GM21360 (cell line): ENCODE measurements at regions not wholly inside any gene's neighbourhood (a gene's known extent, or its start where the extent isn't known, plus 50 kb on each side); places are given as distances from the start of the nearest gene placed in this dataset.
"Not testable (repeated sequence)": the region's sequence is repeated elsewhere in the genome, so short reads cannot be mapped to it uniquely, and the experiment has no call there.

Experiments used
- ATAC-seq: cut with Tn5 transposase; IDR thresholded peaks from one replicate; pipeline ENCODE4 v1.9.1; 2021; ENCODE audit warnings: mild to moderate bottlenecking, moderate library complexity; ENCODE audit not compliant: unreplicated experiment

DNA sequence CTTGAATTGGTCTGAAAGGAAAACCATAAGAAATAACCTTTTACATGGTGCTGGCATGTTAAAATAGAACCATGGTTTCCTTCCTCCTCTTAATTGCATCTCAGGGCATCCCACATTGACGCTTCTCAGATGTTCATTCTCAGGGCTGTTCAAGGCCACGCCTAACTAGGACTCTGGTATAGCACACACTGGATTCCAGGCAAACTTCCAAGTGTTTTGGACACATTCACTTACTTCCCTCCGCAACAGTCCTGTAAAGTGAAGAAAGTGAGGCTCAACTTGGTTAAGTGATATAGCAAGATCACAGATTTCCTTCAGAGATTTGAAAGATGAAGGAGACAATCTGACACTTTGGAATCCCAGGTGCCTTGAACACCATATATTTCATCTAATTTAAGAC lies 244.8 kb downstream of the DUSP10 start:
- ATAC-seq = no peak

DNA sequence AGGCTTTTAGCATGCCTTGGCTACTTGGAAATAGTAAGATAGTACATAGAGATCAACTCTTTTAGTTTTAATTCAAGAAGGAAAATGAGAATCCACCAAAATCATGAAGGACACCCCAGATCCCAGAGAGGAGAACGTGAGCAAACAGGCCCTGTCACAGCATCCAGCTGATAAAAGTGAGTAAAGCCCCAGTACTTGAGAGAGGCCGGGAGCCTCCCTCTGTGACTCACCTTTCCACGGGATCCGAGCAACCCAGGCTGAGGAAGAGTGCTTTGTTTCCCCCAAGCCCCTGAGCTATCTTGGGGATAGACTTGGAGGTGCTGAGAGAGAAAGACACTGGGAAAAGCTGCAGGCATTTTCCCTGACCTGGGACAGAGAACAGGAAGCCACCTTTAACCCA lies 238.6 kb downstream of the DUSP10 start:
- no peak for ATAC-seq

DNA sequence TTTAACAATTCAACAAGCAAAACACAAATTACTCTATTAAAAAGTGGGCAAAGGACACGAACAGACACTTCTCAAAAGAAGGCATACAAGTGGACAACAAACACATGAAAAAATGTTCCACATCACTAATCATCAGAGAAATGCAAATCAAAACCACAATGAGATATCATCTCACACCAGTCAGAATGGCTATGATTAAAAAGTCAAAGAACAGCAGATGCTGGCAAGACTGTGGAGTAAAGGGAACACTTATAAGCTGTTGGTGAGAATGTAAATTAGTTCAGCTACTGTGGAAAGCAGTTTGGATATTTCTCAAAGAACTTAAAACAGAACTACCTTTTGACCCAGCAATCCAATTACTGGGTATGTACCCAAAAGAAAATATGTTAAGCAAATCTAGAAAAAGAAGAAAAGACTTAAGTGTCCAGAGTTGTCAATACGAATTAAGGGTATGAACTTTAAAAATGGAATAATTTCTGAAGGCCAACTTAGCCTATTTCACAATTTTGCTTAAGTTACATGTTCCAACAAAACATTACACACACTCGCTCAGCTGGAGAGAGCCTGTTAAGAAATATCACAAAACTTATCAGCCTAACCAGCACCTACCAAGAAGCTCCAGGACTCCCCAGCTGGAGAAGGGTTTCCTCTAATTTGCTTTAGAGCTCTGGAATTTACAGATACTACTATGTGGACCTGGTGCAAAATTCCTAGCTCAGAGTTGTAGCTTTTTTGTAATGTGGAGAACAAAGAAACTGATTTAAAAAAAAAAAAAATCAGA lies 232.1 kb downstream of the DUSP10 start:
- ATAC-seq = peak; percentile 51

DNA sequence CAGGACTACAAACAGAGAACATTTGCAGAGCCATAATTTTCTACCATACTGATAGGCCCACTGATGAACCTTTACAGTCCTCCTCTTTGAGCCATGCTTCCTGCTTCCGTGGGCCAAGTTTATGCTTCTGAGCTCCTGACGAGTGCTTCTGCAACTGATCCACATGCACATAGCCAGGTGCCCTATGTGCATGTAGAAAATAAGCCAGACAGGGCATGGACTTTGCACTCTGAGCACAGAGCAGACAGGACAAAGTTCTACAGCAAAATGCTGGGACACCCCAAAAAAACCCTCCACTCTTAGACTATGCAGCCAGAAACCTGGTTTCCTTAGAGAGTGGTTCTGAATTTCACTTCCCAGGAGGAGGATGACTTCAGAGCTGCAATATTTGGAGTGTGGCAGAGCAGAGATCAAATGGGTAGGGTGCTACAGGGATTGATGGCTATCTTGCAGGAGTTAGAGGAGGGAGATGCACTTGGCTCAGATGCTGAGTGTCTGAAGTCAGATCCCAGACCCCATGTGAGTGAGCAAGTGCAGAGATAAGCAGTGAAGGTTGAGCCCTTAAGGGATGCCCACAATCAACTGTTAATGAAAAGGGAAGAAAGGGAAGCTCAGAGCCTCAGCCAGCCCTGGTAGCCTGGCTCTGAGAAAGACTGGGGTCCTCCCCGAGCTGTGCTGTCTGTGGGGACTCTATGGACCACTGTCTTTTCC lies 230.9 kb downstream of the DUSP10 start:
- no peak for ATAC-seq

DNA sequence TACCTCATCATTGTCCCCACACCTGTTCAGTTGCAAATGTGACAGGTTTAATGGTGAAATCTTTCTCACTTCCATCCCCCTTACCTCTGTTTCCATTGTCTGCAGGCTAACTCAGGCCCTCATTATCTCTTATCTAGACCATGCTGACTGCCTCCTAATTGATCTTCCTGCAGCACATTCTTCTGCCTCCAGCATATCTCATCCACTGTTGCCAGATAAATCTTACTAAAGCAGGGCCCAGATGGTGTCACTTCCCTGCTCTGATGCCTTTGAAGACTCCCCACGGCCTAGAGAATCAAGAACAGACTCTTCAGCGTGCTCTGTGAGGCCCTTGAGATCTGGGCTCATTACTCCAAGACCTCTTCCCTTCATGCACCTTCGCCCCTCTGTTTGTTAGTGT lies 230.1 kb downstream of the DUSP10 start:
- no peak for ATAC-seq

DNA sequence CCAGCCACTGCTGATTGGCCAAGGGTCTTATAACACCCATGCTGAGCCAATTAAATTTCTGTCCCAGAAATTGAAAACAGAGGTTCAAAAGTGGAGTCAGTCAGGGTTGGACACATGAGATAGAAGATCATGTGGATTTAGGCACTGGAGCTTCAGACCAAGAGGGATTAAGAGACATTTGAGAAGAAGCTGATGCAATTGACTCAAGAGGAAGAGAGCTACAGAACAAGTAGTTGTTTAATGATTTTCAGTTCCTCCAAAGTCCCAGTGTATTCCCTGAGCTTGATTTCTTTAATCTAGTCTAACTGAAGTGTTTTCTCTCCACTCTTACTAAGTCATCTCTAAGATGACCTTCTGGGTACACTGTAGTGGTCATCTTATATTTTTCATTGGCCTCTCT lies 227.1 kb downstream of the DUSP10 start:
- ATAC-seq = no peak

DNA sequence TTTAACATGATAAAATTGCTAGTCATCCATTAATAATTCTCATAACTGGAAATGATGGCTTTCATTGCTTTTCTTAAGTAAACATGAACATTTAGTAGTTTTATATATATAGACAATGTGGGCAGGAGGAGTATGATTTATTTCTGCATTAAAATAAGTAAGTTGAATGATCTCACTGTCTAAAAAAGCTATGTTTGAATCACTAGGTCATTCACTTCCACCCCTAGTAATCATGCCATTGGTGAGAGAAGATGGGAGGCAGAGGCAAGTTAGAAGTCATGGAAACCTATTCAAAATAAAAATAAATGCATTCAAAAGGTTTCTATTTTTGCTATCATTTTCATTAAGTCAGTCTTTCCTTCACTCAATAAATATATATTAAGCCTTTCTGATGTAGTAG lies 226.4 kb downstream of the DUSP10 start:
- ATAC-seq = no peak

DNA sequence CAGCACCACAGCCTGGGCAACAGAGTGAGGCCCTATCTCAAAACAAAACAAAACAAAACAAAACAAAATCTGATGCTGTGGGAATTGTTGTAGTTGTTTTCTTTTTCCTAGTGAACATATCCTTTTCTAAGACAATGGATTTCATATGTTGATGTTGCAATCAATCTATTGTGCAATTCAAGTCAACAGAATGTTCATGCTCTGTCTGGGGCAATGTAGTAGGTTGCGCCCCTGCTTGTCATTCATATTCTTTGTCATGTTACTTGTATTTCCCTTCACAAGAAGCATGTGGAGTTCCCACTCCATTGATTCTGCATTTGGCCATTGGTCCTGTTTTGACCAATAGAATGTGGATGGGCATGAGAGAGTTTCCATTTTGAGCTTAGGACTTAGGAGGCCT lies 223.9 kb downstream of the DUSP10 start:
- ATAC-seq = no peak

DNA sequence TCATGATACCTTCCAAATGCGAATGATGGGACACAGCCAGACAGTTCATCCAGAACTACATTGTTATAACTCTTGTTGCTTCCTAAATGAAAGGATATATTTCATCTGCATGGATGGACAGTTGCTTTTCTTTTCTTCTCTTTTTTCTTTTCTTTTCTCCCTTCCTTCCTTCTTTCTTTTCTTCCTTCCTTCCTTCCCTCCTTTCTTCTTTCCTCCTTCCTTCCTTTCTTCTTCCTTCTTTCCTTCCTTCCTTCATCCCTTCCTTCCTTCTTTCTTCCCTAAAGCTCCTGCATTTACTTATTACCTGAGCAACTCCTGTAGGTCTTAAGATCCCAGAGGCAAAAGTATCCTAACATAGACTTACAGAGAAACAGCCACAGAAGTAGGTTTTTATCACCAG lies 221.6 kb downstream of the DUSP10 start:
- ATAC-seq = no peak

DNA sequence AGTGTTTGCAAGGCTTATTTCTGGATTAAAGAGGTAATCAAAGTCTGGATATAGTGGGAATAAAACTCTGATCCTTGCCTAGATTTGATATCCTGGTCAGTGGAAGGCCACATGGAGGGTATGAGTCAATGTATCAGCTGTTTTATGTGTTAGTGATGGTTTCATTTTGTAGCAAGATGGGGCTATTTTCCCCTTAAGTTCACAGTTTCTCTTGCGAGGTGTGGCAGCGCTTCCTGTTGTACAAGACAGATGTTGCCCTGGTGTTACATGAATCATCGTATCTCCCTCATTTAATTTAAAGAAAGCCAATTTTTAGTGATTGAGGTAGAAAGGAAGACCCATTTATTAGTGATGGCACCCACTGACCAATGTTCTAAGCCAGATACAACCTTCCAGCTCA lies 220.2 kb downstream of the DUSP10 start:
- no peak for ATAC-seq

DNA sequence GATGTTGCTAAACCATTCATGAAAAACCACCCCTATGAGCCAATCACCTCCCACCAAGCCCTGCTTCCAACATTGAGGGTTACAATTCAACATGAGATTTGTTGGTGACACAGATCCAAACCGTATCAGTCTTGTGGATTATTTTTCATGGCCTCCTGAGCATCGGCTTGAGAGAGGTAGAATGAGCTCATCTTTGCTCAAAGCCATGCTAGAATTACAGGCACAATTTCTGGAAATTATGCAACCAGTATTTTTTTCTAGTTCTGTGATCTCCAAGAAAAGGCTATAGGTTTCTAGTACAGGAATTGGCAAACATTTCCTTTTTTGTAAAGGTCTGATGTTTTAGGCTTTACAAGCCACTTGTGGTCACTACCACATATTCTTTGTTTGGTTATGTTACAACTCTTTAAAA lies 219.4 kb downstream of the DUSP10 start:
- ATAC-seq = no peak

DNA sequence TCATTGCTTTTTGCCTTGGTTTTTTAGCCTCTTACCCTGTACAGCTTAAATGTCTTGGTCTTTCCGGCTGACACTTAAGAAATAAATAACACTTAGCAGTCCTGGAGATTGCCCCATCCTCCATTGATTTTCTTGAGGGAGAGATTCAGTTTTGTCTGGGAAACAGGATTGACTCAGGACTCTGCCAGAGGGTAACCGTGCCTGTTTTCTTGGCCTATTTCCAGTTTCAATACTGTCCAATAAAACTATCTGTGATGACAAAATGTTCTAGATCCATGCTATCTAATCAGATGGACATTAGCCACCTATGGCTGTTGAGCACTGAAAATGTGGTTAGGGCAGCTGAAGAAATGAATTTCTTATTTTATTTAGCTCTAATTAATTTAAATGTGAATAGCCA lies 216.1 kb downstream of the DUSP10 start:
- ATAC-seq = no peak

DNA sequence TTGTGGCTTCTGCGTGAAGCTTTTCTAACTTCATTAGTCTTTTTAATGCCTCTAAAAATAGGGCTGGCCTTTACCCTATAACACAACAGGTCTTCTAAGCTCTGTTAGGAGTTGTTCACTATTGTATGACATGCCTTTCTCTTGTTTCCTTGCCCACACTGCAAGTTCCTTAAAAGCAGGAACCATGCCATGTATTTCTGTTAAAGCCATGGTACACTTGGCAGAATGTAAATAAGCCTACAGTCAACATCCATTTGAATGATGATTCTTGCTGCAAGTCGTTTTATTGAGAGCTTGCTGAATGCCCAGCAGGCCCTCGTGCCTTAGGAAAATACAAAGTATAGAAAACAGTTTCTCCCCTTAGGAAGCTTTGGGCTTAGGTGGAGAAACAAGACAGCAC lies 214.6 kb downstream of the DUSP10 start:
- ATAC-seq = no peak

DNA sequence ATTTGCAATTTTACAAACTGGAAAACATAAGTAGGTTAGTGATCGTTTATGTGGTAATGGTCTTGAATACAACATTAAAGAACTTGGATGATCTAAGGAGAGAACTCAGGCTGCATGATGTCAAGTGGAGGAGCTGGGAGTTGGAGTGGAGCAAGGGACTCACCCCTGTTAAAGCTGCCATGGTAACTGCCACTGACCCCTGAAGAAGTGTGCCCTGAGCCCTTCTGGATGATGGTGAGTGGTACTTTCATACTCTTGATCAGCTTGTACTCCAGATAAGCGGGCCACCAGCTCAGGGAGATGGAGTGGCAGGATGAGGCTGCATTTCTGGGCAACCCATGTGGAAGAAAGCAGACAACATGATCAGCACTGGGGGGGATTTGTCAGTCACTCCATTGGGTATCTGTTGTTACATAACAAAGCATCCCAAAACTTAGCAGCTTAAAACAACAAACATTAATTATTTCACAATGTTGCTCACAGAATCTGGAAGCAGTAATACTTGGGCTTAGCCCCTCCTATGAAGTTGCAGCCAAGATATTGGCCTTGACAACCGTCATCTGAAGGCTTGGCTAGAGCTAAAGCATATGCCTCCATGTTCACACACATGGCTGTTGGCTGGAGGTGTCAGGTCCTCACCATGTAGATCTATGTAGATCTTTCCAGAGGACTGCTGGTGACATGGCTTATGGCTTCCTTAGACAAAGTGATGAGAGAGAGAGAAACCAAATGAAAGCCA lies 213.8 kb downstream of the DUSP10 start:
- ATAC-seq = no peak

DNA sequence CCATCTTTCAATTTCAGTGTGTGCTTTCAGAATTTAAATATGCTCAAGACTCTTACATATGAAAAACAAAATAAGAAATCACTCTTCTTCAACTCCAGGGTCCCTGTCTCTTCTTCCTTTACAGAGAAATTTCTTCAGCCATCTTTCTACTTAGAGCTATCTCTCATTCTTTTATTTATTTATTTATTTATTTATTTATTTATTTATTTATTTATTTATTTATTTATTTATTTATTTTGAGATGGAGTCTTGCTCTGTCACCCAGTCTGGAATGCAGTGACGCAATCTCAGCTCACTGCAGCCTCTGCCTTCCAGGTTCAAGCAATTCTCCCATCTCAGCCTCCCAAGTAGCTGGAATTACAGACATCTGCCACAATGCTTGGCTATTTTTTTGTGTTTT lies 211.7 kb downstream of the DUSP10 start:
- ATAC-seq = not testable (repeated sequence)

DNA sequence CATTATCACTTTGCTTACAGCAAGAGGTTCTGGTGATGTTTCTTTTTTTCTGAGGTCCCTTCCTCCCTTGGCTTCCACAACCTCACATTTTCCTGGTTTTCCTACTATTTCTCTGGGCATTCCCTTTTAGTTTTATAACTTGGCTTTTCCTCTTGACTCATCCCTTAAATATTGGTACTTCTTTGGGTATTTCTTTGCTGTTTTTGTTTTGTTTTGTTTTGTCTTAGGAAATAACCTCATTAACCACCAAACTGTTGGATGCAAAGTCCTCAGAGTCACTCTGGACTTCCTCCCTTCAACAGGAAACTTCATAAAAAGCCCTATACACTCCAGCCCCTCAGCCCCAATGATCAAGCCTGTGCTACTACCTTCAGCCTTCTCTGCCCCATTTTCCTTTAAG lies 211.1 kb downstream of the DUSP10 start:
- ATAC-seq = no peak

DNA sequence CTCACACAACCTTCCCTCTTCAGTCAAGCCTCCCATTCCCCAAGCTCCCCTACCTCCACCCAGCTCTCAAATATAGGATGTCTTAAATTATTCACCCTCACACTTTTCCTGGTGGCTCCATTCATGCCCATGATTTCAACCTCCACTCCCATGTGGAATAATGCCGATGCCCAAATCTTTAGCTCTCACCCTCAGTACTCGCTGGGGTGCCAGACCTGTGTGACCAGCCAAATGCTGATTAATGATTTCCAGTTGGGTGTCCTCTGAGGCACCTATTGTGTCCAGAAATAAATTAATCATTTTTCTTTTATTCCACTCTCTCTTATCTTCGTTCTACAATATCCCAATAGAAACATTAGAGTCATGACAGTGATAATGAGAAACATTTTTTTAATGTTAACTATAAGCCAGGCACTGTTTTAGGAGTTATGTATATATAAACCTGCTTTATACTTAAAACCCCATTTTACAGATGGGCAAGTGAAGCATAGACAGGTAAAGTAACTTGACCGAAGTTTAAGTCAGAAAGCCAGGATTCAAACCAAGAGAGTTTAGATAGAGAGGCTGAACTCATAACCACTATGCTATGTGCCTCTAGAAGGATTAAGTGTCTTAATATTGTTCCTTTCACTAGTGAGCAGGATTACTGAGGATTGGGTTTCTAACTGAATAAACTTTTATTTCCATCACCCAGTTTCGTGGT lies 209.7 kb downstream of the DUSP10 start:
- ATAC-seq = no peak

DNA sequence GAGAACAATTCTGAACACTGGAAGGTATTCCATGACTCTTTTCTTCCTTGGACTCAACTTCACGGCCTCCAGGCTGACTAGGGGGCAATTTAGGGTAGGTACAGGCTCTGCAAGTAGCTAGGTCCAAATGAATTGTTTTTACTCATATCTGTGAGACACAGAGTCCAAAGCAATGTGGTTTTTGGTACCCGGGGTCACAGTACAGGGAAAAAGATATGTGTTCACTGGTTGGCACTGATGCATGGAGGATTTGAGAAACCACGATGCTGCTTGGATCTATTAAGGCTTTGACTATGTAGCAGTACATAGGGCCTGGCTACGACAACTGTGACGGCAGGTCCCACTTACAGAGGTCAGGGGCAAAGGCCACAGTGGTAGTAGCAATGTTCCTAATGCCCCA lies 200.6 kb downstream of the DUSP10 start:
- no peak for ATAC-seq

DNA sequence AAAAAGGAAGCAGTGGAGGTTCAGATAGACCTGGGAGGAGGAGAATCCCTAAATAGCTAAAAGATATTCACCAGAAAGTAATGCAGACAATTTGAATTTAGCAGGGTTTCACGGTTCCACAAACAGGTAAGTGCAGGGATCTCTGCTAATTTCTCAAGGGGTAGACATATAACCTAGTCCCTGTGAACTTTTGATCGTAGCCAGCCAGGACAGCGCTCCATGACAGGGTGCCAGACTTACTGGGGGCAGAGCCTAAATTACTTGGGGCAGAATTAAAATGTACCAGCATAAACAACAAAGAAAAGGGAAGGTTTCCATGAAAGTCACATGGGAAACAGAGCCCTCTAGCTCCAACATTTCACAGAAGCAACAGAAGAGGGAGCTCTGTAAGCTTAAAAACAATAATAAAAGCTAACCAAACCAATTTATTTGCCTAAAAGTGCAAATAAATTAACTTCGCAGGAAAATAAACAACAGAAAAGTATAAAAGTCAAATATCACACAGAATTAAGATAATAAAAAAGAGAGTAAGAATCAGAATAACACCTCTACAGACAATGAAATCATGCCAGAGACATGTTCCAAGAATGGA lies 198.3 kb downstream of the DUSP10 start:
- ATAC-seq = no peak

DNA sequence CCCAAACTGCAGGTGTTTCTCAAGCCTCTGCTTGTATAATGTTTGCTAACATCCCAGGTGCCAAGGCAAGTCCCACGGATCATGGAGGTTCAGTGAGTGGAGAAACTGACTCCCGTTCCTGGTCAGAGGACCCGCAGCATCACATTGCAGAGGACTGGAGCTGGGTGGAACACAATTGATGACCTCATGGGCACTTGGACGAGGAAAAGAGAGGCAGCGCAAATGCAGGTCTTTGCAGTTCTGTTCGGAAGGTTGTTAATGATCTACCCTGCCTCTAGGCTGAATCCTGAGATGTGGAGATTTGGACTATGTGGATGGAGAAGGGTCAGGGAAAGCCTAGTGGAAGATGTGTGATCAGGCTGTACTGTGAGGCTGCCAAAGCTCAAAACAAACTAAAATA lies 192.9 kb downstream of the DUSP10 start:
- no peak for ATAC-seq

DNA sequence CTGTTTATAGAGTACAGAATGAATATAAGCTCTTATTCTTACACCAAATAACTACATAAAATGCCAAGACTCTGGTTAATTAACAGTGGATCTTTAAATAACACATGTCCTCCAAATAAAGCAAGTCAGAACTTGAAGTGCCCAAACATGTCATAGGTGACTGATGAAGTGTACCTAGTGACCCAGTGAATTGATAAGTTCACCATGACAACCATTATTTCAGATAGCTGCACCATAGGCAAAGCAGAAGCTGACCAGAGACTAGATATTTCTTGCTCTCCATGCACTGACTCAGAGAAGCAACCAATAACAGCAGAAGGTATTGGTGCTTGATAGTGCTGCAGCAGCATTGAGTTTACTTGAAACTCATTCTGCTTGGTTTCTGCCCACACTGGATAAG lies 192.1 kb downstream of the DUSP10 start:
- ATAC-seq = no peak
